ACC112 (cell line): ENCODE measurements at regions not wholly inside any gene's neighbourhood (a gene's known extent, or its start where the extent isn't known, plus 50 kb on each side); places are given as distances from the start of the nearest gene placed in this dataset.
"Not testable (repeated sequence)": the region's sequence is repeated elsewhere in the genome, so short reads cannot be mapped to it uniquely, and the experiment has no call there.

Experiments
- H2AFZ ChIP-seq: fragments of 200-600 bp; sonication (generic); one replicate; pipeline ENCODE4 v1.6.0; 2017; ENCODE audit warnings: antibody characterized with exemption, low read length; ENCODE audit not compliant: unreplicated experiment
- H3K27ac ChIP-seq: fragments of 200-600 bp; sonication (generic); 2 replicates; pipeline ENCODE4 v1.5.1; 2014; ENCODE audit warnings: low read depth, mild to moderate bottlenecking, antibody characterized with exemption, low read length, moderate library complexity
- H3K27me3 ChIP-seq: fragments of 200-600 bp; sonication (generic); 2 replicates; pipeline ENCODE4 v1.6.1; 2014; ENCODE audit warnings: mild to moderate bottlenecking, antibody characterized with exemption, low read length, moderate library complexity, mixed read lengths; ENCODE audit not compliant: insufficient read depth
- H3K36me3 ChIP-seq: fragments of 200-600 bp; sonication (generic); 2 replicates; pipeline ENCODE4 v1.6.1; 2016; ENCODE audit warnings: mild to moderate bottlenecking, antibody characterized with exemption, low read length, moderate library complexity, mixed read lengths; ENCODE audit not compliant: insufficient read depth
- H3K4me1 ChIP-seq: fragments of 200-600 bp; sonication (generic); one replicate; pipeline ENCODE4 v1.6.1; 2016; ENCODE audit warnings: low read length, mixed read lengths; ENCODE audit not compliant: insufficient read depth, unreplicated experiment, control insufficient read depth
- H3K4me3 ChIP-seq: fragments of 200-600 bp; sonication (generic); 2 replicates; pipeline ENCODE4 v1.5.1; 2014; ENCODE audit warnings: mild to moderate bottlenecking, low read depth, low read length
- H3K79me2 ChIP-seq: fragments of 200-600 bp; sonication (generic); one replicate; pipeline ENCODE4 v1.6.0; 2016; ENCODE audit warnings: low read length; ENCODE audit not compliant: control insufficient read depth, unreplicated experiment, insufficient read depth

DNA sequence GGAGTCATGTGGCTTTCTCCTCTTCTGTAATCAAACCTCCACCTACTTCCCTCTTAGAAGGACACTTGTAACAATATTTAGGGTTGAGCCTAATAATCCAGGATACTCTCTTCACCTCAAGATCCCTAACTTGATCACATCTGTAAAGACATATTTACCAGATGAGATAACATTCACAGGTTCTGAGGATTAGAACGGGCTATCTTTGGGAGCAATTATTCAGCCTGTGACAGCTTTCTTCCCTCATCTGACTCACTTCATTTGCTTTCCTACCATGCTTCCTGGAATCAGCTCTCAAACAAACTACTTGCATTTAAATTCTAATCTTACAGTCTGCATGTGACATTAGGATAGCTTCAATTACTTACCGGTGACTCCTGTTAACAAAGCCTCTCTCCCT, 133.5 kb upstream of the NDST3 start:
- Histone ChIP-seq H3K79me2 (no peaks in the 10 kb centered on the region), H3K27ac (no peak overlapping the region), H2AFZ (no peak overlapping the region), H3K36me3 (no peaks in the 10 kb centered on the region), H3K4me1 (no peaks in the 10 kb centered on the region), H3K4me3 (no peak overlapping the region), H3K27me3 (no peaks in the 10 kb centered on the region)

DNA sequence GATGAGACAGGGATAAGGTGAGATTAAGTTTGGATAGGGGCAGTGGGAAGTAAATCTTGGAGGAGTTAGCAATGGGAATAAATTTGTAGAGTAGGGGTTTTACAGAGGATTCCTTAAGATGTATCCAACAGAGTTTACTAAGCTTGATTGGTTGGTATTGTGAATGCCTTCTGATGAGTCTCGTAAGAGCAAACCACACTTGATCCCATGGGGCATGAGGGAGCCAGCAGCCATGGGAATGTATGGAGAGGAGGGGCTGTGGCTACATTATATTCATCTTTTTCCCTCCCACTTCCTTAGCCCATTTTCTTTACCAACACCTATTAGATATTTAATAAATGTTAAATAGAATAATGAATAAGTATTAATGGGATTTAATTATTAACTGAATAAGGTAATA, 126.6 kb upstream of the NDST3 start:
- H3K4me1 ChIP-seq, result no peaks in the 10 kb centered on the region
- no peak overlapping the region for H3K4me3 ChIP-seq
- no peak overlapping the region for H3K27ac ChIP-seq
- H3K36me3 ChIP-seq, result no peaks in the 10 kb centered on the region
- H2AFZ ChIP-seq, result no peak overlapping the region
- no peaks in the 10 kb centered on the region for H3K27me3 ChIP-seq
- H3K79me2 ChIP-seq, result no peaks in the 10 kb centered on the region

- H3K27ac ChIP-seq, result no peak overlapping the region
- H3K4me3 ChIP-seq, result no peak overlapping the region
- H3K79me2 ChIP-seq, result no peaks in the 10 kb centered on the region
- H3K27me3 ChIP-seq, result no peaks in the 10 kb centered on the region
- H3K4me1 ChIP-seq, result no peaks in the 10 kb centered on the region
- H2AFZ ChIP-seq, result no peak overlapping the region
- H3K36me3 ChIP-seq, result no peaks in the 10 kb centered on the region
Measured at GRCh38 chr4:117908306-117909207, 125.7 kb upstream of the NDST3 start.

DNA sequence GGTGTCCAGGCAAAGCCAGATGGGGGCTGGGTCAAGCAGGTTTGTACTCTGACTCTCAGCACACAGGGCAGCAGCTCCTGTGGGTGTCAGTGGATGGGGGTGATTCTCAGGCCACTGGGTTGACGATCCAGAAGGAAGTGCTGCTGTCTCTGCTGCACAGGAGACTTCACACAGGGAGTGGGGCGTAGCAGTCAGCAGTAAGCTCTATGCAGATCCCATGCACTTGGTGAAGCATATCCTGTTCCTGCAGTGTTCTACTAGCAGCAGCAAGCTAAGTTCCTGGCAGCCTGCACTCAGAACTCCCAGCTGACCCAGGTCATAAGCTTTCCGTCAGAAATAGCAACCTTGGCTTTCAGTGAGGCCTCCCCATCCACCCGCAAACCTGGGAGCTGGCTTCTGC, 117.6 kb upstream of the NDST3 start:
- H3K27me3 ChIP-seq, result no peaks in the 10 kb centered on the region
- no peak overlapping the region for H2AFZ ChIP-seq
- H3K27ac ChIP-seq, result no peak overlapping the region
- no peaks in the 10 kb centered on the region for H3K4me1 ChIP-seq
- H3K79me2 ChIP-seq, result no peaks in the 10 kb centered on the region
- no peaks in the 10 kb centered on the region for H3K36me3 ChIP-seq
- H3K4me3 ChIP-seq, result no peak overlapping the region

DNA sequence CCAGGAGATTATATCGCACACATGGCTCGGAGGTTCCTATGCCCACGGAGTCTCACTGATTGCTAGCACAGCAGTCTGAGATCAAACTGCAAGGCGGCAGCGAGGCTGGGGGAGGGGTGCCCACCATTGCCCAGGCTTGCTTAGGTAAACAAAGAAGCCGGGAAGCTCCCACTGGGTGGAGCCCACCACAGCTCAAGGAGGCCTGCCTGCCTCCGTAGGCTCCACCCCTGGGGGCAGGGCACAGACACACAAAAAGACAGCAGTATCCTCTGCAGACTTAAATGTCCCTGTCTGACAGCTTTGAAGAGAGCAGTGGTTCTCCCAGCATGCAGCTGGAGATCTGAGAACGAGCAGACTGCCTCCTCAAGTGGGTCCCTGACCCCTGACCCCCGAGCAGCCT, 112.0 kb upstream of the NDST3 start:
- not testable (repeated sequence) for H3K27me3 ChIP-seq, H3K36me3 ChIP-seq, H3K4me1 ChIP-seq, H3K4me3 ChIP-seq, H2AFZ ChIP-seq, H3K79me2 ChIP-seq, H3K27ac ChIP-seq

DNA sequence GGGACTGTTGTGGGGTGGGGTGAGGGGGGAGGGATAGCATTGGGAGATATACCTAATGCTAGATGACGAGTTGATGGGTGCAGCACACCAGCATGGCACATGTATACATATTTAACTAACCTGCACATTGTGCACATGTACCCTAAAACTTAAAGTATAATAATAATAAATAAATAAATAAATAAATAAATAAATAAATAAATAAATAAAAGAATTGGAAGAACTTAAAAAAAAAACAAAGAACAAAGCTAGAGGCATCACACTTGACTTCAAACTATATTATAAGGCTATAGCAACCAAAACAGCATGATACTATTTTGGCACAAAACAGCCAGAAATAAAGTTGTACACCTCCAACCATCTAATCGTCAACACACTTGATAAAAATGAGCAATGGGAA, 106.5 kb upstream of the NDST3 start:
- H2AFZ ChIP-seq, H3K79me2 ChIP-seq, H3K27ac ChIP-seq, H3K36me3 ChIP-seq, H3K27me3 ChIP-seq, H3K4me1 ChIP-seq, H3K4me3 ChIP-seq: not testable (repeated sequence)

DNA sequence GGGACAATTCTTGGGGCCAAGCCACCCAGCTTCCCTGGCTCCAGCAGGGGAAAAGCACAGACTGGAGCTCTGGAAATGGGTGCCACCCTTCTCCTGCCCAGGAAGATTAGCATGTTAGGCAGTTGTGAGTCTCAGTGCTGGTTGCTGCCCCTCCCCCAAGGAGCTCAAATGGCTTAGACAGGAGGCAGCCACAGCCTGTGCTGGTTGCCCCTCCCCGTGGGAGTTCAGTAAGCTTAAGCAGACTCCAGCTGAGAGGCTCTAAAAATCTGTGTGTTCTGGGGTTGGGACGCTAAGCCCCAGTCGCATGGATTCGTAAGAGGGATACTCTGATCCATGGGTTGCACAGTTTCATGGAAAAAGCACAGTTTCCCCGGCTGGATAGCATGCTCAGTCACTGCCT, 92.7 kb upstream of the NDST3 start:
- Histone ChIP-seq H3K4me1 (no peaks in the 10 kb centered on the region), H3K36me3 (no peaks in the 10 kb centered on the region), H3K79me2 (no peaks in the 10 kb centered on the region), H3K27ac (no peak overlapping the region), H2AFZ (no peak overlapping the region), H3K27me3 (no peaks in the 10 kb centered on the region), H3K4me3 (no peak overlapping the region)

DNA sequence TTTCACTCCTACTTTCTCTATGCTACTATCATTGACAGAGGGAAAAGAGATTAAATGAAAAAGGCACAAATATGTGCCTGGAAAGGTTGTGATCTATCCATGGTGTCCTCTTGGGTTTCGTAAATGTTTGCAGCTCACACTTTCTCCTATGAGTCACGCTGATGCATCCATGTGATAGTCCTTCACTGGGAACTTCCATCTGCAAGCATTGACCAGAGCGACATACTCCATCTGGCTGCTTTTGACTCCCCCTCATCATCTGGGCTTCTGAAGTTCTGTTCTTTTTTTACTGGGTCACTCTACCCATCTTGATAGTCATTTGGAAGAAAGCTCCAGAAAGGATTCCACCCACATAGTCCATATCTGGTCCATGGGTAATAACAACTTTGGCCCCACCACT, 84.7 kb upstream of the NDST3 start:
- Histone ChIP-seq H3K27ac (no peak overlapping the region), H3K4me3 (no peak overlapping the region), H2AFZ (no peak overlapping the region), H3K27me3 (no peaks in the 10 kb centered on the region), H3K36me3 (no peaks in the 10 kb centered on the region), H3K4me1 (no peaks in the 10 kb centered on the region), H3K79me2 (no peaks in the 10 kb centered on the region)

DNA sequence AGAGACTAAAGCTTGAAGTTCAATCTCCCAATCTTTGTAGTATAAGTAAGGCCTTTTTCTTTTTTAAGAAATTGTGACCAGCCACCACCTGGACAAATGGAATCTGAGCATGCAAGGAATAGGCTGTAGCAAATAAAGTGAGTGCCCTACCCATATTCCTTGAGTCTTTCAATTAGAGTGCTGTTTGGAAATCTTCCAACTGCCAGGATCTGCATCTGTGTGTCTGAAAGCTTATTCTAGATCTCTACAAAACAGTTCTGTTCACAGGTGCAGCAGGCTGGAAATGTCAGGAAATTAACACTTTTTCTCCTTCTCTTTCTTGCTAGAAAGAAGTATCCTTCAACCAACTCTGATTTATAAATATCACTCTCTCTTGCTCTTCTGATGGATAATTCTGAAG, 76.7 kb upstream of the NDST3 start:
- no peaks in the 10 kb centered on the region for H3K4me1 ChIP-seq
- H3K79me2 ChIP-seq, result no peaks in the 10 kb centered on the region
- no peaks in the 10 kb centered on the region for H3K27me3 ChIP-seq
- H3K4me3 ChIP-seq, result no peak overlapping the region
- no peak overlapping the region for H2AFZ ChIP-seq
- H3K27ac ChIP-seq, result no peak overlapping the region
- H3K36me3 ChIP-seq, result no peaks in the 10 kb centered on the region

DNA sequence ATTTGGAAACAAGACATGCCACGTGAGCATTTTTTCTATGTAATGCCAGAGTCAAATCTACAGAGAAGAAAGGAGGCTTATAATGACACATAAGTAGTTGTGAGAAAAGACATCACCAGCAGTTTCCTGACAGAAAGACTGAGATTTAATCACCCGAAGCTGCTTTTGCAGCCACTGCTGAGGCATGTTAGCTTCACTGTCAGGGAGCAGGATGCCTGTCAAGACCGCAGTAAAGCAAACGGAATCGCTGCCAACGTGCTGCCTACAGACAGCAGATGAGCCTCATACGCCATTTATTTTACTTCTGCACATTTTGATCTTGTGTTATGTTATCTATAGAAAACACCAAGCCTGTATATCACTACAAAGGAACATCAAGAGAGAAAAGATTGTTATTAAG, 68.7 kb upstream of the NDST3 start:
- H3K79me2 ChIP-seq, result no peaks in the 10 kb centered on the region
- H3K27me3 ChIP-seq, result no peaks in the 10 kb centered on the region
- H3K27ac ChIP-seq, result no peak overlapping the region
- H3K4me3 ChIP-seq, result no peak overlapping the region
- no peaks in the 10 kb centered on the region for H3K4me1 ChIP-seq
- H2AFZ ChIP-seq, result no peak overlapping the region
- no peaks in the 10 kb centered on the region for H3K36me3 ChIP-seq

- H3K27me3 ChIP-seq, result no peaks in the 10 kb centered on the region
- H3K4me1 ChIP-seq, result no peaks in the 10 kb centered on the region
- H2AFZ ChIP-seq, result no peak overlapping the region
- H3K36me3 ChIP-seq, result no peaks in the 10 kb centered on the region
- H3K27ac ChIP-seq, result no peak overlapping the region
- H3K4me3 ChIP-seq, result no peak overlapping the region
- H3K79me2 ChIP-seq, result no peaks in the 10 kb centered on the region
Measured at GRCh38 chr4:117968606-117969005, 65.7 kb upstream of the NDST3 start.
